AG09309 (cell line): ENCODE measurements at regions not wholly inside any gene's neighbourhood (a gene's known extent, or its start where the extent isn't known, plus 50 kb on each side); places are given as distances from the start of the nearest gene placed in this dataset.

ENCODE experiments used
- DNase-seq: peaks from one replicate; pipeline ENCODE4 v3.0.0-alpha.2; 2010; ENCODE audit warnings: low read depth
- H3K4me3 ChIP-seq: 2 replicates; pipeline ENCODE4 v1.5.1; 2011; ENCODE audit warnings: mild to moderate bottlenecking, low read depth, low read length, moderate library complexity; ENCODE audit not compliant: control insufficient read depth
- TF ChIP-seq, protein P1 (sequence below): IDR thresholded peaks from 2 replicates; pipeline ENCODE4 v1.5.1; 2011; ENCODE audit warnings: mild to moderate bottlenecking, low read depth, low read length, inconsistent platforms; ENCODE audit not compliant: insufficient read depth, control insufficient read depth; ENCODE audit errors: missing control alignments

DNA sequence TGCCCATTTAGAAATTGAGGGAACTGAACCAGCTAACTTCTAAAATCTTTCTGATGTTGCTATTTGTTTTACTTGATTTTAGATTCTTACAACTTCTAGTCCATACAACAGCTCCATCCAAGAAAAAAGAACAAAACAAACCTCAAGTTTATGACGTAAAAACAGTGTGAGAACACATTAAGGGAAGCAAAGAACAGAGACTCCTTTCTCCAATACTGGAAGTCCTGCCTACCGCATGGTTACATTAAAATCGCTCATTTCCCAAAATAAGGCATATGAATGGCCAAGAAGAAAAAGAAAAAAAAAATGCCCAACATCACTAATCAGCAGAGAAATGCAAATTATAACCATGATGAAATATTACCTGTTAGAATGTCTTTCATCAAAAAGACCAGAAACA, 110.0 kb downstream of the TRIB2 start:
- TF ChIP-seq, protein P1, sequence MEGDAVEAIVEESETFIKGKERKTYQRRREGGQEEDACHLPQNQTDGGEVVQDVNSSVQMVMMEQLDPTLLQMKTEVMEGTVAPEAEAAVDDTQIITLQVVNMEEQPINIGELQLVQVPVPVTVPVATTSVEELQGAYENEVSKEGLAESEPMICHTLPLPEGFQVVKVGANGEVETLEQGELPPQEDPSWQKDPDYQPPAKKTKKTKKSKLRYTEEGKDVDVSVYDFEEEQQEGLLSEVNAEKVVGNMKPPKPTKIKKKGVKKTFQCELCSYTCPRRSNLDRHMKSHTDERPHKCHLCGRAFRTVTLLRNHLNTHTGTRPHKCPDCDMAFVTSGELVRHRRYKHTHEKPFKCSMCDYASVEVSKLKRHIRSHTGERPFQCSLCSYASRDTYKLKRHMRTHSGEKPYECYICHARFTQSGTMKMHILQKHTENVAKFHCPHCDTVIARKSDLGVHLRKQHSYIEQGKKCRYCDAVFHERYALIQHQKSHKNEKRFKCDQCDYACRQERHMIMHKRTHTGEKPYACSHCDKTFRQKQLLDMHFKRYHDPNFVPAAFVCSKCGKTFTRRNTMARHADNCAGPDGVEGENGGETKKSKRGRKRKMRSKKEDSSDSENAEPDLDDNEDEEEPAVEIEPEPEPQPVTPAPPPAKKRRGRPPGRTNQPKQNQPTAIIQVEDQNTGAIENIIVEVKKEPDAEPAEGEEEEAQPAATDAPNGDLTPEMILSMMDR: no peak
- H3K4me3 ChIP-seq: no peak overlapping the region
- DNase-seq: no peak

DNA sequence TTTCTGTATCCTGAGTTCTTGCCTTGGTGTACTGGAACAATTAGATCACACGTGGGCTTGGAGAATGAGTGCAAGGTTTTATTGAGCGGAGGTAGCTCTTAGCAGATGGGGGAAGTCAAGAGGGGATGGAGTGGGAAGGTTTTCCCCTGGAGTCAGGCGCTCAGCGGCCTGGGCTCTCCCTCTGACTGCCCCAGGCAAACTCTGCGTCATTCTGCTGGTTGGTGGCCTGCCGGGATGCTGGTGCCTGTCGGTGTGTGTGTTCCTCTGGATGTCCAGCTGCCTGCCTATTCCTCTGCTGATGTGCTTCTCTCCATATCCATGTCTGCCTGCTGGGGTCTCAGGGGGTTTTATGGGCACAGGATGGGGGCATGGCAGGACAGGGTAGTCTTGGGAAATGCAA, 111.0 kb downstream of the TRIB2 start:
- TF ChIP-seq, protein P1: no peak
- DNase-seq: no peak
- H3K4me3 ChIP-seq: no peak overlapping the region

DNA sequence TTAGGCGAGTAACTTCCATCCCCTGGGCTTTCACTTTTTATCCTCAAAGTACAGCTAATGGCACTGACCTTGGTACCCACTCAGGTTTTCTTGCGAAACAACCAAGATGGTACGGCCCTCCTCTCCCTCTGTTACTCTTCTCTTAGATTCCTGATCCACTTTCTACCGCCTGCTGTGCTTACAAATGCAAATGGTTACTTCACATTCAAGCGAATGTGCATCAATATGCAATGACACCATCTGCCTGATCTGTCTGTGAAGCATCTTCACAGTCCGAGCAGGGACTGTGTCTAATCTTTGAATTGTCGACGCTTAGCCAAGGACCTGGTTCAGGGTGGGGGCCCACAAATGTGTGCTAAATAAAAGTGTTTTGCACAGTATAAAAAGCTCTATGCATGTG, 112.2 kb downstream of the TRIB2 start:
- no peak for DNase-seq
- H3K4me3 ChIP-seq: no peak overlapping the region
- TF ChIP-seq, protein P1: no peak

DNA sequence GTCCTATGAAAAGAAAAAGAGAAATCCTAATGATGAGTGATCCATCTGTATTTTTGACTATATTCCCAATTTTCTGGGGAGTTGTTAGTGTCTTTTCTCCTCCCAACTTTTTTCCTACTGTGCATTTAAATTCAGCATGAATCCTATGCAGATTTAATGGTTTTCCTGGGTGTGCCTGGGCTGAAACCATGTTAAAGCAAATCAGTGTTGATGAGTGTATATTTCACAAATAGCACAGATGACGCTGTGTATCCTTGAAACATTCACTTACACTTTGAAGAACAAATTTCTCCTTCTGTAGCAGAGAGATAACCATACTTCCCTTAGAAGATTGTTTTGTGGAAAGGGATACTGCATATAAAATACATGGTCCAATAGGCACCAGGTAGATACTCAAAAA, 114.3 kb downstream of the TRIB2 start:
- no peak overlapping the region for H3K4me3 ChIP-seq
- TF ChIP-seq, protein P1: no peak
- DNase-seq: no peak

DNA sequence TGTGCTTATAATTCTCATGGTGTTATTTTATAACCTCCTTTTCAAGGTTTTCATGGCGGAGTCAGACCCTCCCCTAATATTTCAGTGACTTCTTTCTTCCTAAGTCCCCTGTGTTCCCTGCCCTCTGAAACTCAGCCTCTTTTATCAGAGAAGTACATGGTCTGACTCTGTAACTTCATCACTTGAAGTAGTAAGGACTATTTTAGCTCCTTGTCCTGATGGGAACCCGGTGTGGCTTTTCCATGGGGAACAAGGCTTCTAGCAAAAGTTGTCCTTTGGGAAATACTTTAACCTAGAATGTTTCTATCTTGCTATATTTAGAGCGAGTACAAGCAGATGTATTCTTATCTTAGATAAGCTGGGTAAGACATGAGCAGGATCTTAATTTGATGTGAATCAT, 117.5 kb downstream of the TRIB2 start:
- H3K4me3 ChIP-seq: no peak overlapping the region
- no peak for DNase-seq

DNA sequence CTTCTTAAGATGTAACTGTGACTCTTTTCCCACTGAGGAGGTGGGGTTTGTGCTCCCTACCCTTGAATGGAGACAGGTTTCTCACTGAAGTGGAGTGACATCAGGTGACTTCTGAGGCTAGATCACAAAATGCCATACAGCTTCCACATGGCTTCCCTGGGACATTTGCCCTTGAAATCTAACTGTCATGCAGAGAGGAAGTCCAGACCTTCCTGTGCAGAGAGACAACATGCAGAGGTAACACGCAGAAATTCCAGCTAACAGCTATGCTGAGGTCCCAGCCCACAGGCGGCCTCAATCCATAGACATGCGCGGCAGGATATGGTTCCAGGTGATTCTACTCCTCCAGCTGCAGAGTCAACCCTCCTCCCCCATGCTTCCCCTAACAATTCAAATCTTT, 119.0 kb downstream of the TRIB2 start:
- TF ChIP-seq, protein P1: no peak
- DNase-seq: no peak
- no peak overlapping the region for H3K4me3 ChIP-seq

More for the DNA sequence above, 117.5 kb downstream of the TRIB2 start:
- TF ChIP-seq, protein P1: no peak

DNA sequence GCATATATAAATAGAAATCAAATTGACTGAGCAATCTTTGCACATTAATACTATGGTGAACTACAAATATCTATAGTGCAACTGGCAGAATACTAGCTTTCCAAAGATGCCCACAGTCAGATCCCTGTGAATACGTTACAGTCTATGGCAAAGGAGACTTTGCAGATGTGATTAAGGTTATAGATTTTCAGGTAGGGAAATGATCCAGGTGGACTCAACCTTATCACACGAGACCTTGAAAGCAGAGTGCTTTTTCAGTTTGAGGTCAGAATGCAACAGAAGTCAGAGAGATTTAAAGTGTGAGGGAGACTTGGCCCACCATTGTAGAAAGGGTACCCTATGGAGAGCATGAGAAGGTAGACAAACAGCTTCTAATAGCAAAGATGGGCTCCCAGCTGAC, 122.6 kb downstream of the TRIB2 start:
- H3K4me3 ChIP-seq: no peak overlapping the region
- TF ChIP-seq, protein P1: no peak
- no peak for DNase-seq
